ENCODE measurements at regions not wholly inside any gene's neighbourhood (a gene's known extent, or its start where the extent isn't known, plus 50 kb on each side); places are given as distances from the start of the nearest gene placed in this dataset.

DNA sequence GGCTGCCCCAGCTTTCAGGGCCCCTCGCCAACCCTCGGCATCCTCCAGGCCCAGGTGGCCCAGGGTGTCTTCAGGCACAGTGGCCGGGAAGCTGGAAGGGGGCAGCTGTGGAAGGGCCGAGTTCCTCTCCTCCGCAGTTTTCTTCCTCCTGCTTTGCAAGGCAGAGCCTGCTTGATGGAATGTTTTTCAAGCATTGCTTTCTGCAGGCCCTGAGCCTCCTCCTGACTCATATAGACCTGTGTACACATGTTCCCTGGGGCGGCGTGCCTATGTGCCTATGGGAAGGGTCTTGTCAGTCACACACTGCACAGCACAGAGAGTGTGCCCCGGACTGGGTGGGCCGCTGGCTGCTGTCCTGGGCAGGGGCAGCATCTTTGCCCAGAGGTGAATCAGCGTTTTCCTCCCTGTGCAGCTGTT lies 107.5 kb downstream of the ERMARD start:
- TF ChIP-seq, protein P1, sequence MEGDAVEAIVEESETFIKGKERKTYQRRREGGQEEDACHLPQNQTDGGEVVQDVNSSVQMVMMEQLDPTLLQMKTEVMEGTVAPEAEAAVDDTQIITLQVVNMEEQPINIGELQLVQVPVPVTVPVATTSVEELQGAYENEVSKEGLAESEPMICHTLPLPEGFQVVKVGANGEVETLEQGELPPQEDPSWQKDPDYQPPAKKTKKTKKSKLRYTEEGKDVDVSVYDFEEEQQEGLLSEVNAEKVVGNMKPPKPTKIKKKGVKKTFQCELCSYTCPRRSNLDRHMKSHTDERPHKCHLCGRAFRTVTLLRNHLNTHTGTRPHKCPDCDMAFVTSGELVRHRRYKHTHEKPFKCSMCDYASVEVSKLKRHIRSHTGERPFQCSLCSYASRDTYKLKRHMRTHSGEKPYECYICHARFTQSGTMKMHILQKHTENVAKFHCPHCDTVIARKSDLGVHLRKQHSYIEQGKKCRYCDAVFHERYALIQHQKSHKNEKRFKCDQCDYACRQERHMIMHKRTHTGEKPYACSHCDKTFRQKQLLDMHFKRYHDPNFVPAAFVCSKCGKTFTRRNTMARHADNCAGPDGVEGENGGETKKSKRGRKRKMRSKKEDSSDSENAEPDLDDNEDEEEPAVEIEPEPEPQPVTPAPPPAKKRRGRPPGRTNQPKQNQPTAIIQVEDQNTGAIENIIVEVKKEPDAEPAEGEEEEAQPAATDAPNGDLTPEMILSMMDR (conservative IDR thresholded peaks at IDR 0.05; ENCODE audit: low read depth in 2 of 2), result no peak
- TF ChIP-seq EZH2 (IDR thresholded peaks at IDR 0.05; ENCODE audit: low read depth, unreplicated experiment) (no peak), JUNB (IDR thresholded peaks at IDR 0.05; ENCODE audit: unreplicated experiment) (no peak), EZH2phosphoT487 (IDR thresholded peaks at IDR 0.05; ENCODE audit: unreplicated experiment) (no peak), ZNF331 (CRISPR knock-in tag; IDR thresholded peaks at IDR 0.05; ENCODE audit: low read depth) (no peak), POLR2AphosphoS5 (IDR thresholded peaks at IDR 0.05; ENCODE audit: low read depth) (no peak), REST (IDR thresholded peaks at IDR 0.05; ENCODE audit: unreplicated experiment) (no peak), CREB1 (CRISPR knock-in tag; IDR thresholded peaks at IDR 0.05; ENCODE audit: low read depth) (no peak), ZNF114 (CRISPR knock-in tag; IDR thresholded peaks at IDR 0.05) (no peak), ETS1 (IDR thresholded peaks at IDR 0.05) (no peak), NANOG (IDR thresholded peaks at IDR 0.05; ENCODE audit: borderline replicate concordance) (no peak), STAT1 (IDR thresholded peaks at IDR 0.05; ENCODE audit: unreplicated experiment) (no peak)

All from GM23338 (cell line).